GM12873 (cell line): ENCODE measurements at regions not wholly inside any gene's neighbourhood (a gene's known extent, or its start where the extent isn't known, plus 50 kb on each side); places are given as distances from the start of the nearest gene placed in this dataset.

Experiments
- CTCF ChIP-seq: IDR thresholded peaks from 2 replicates; pipeline ENCODE4 v1.5.1; 2012; ENCODE audit warnings: low read depth, mild to moderate bottlenecking, moderate library complexity, low read length, control low read depth; ENCODE audit not compliant: insufficient read depth; ENCODE audit errors: missing control alignments

- no peak for TF ChIP-seq CTCF
Observed at GRCh38 chr3:75983609-75984290, 198.4 kb upstream of the ZNF717 start.

GRCh38 chr3:75985432-75985831 lies 200.1 kb upstream of the ZNF717 start:
- no peak for TF ChIP-seq CTCF

GRCh38 chr3:76010252-76010651 lies 224.9 kb upstream of the ZNF717 start:
- no peak for TF ChIP-seq CTCF

GRCh38 chr3:76011121-76011520 lies 225.8 kb upstream of the ZNF717 start:
- TF ChIP-seq CTCF: no peak

GRCh38 chr3:76015496-76015895 lies 230.1 kb upstream of the ZNF717 start:
- TF ChIP-seq CTCF: no peak

GRCh38 chr3:76016111-76016510 lies 230.8 kb upstream of the ZNF717 start:
- TF ChIP-seq CTCF: no peak

GRCh38 chr3:76016769-76017439 lies 231.6 kb upstream of the ZNF717 start:
- no peak for TF ChIP-seq CTCF
